ENCODE measurements at regions not wholly inside any gene's neighbourhood (a gene's known extent, or its start where the extent isn't known, plus 50 kb on each side); places are given as distances from the start of the nearest gene placed in this dataset.

GRCh38 chr10:6313111-6313895 is 110.6 kb downstream of the PFKFB3 start:
- Mint-ChIP-seq H3K9me3 (no peaks in the 10 kb centered on the region), H3K4me3 (no peak overlapping the region), H3K27me3 (ENCODE audit: low read depth) (no peaks in the 10 kb centered on the region), H3K36me3 (no peaks in the 10 kb centered on the region), H3K4me1 (peaks cover 5% of the 10 kb centered on the region), H3K27ac (no peak overlapping the region)
- ATAC-seq (no peak), DNase-seq (ENCODE audit: low spot score) (no peak)
- ChIA-PET CTCF (interaction anchor here (0.5 to 2.4 kb wide), 4 partner anchors 88 to 1097 kb away, joined by 3 to 11 read pairs (median 4); partner anchors contain the start of genes PFKFB3 and SFMBT2), POLR2A (no interaction called here)
- no peak for TF ChIP-seq ZBTB21 (CRISPR knock-in tag; IDR thresholded peaks at IDR 0.05; ENCODE audit: borderline replicate concordance)
- no peak for TF ChIP-seq NFATC4 (CRISPR knock-in tag; IDR thresholded peaks at IDR 0.05)
- TF ChIP-seq JUN (CRISPR knock-in tag; IDR thresholded peaks at IDR 0.05) = no peak
- no peak for TF ChIP-seq E2F5 (CRISPR knock-in tag; IDR thresholded peaks at IDR 0.05)
- TF ChIP-seq, protein P1, sequence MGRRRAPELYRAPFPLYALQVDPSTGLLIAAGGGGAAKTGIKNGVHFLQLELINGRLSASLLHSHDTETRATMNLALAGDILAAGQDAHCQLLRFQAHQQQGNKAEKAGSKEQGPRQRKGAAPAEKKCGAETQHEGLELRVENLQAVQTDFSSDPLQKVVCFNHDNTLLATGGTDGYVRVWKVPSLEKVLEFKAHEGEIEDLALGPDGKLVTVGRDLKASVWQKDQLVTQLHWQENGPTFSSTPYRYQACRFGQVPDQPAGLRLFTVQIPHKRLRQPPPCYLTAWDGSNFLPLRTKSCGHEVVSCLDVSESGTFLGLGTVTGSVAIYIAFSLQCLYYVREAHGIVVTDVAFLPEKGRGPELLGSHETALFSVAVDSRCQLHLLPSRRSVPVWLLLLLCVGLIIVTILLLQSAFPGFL (CRISPR knock-in tag; IDR thresholded peaks at IDR 0.05; ENCODE audit: borderline replicate concordance) = no peak
- TF ChIP-seq ZNF138 (CRISPR knock-in tag; conservative IDR thresholded peaks at IDR 0.05) = no peak
- no peak for TF ChIP-seq ZNF232 (CRISPR knock-in tag; IDR thresholded peaks at IDR 0.05)
- no peak for TF ChIP-seq MXD4 (CRISPR knock-in tag; IDR thresholded peaks at IDR 0.05; ENCODE audit: borderline replicate concordance)
- TF ChIP-seq, protein P2, sequence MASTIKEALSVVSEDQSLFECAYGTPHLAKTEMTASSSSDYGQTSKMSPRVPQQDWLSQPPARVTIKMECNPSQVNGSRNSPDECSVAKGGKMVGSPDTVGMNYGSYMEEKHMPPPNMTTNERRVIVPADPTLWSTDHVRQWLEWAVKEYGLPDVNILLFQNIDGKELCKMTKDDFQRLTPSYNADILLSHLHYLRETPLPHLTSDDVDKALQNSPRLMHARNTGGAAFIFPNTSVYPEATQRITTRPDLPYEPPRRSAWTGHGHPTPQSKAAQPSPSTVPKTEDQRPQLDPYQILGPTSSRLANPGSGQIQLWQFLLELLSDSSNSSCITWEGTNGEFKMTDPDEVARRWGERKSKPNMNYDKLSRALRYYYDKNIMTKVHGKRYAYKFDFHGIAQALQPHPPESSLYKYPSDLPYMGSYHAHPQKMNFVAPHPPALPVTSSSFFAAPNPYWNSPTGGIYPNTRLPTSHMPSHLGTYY (CRISPR knock-in tag; IDR thresholded peaks at IDR 0.05) = no peak
- no peak for TF ChIP-seq MAX (CRISPR knock-in tag; IDR thresholded peaks at IDR 0.05)
- no peak for TF ChIP-seq ZNF512 (CRISPR knock-in tag; IDR thresholded peaks at IDR 0.05; ENCODE audit: borderline replicate concordance)
- no peak for TF ChIP-seq CREM (CRISPR knock-in tag; IDR thresholded peaks at IDR 0.05)
- TF ChIP-seq, protein P3, sequence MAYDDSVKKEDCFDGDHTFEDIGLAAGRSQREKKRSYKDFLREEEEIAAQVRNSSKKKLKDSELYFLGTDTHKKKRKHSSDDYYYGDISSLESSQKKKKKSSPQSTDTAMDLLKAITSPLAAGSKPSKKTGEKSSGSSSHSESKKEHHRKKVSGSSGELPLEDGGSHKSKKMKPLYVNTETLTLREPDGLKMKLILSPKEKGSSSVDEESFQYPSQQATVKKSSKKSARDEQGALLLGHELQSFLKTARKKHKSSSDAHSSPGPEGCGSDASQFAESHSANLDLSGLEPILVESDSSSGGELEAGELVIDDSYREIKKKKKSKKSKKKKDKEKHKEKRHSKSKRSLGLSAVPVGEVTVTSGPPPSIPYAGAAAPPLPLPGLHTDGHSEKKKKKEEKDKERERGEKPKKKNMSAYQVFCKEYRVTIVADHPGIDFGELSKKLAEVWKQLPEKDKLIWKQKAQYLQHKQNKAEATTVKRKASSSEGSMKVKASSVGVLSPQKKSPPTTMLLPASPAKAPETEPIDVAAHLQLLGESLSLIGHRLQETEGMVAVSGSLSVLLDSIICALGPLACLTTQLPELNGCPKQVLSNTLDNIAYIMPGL (CRISPR knock-in tag; IDR thresholded peaks at IDR 0.05) = no peak
- TF ChIP-seq ZNF317 (CRISPR knock-in tag; IDR thresholded peaks at IDR 0.05; ENCODE audit: borderline replicate concordance, low read depth) = no peak
- TF ChIP-seq FOXP1 (CRISPR knock-in tag; IDR thresholded peaks at IDR 0.05; ENCODE audit: borderline replicate concordance) = no peak
- TF ChIP-seq TP53 (CRISPR knock-in tag; IDR thresholded peaks at IDR 0.05) = no peak
- TF ChIP-seq FOXJ3 (CRISPR knock-in tag; IDR thresholded peaks at IDR 0.05; ENCODE audit: borderline replicate concordance) = no peak
- TF ChIP-seq ELF4 (CRISPR knock-in tag; IDR thresholded peaks at IDR 0.05; ENCODE audit: low read depth) = no peak
- TF ChIP-seq, protein P4, sequence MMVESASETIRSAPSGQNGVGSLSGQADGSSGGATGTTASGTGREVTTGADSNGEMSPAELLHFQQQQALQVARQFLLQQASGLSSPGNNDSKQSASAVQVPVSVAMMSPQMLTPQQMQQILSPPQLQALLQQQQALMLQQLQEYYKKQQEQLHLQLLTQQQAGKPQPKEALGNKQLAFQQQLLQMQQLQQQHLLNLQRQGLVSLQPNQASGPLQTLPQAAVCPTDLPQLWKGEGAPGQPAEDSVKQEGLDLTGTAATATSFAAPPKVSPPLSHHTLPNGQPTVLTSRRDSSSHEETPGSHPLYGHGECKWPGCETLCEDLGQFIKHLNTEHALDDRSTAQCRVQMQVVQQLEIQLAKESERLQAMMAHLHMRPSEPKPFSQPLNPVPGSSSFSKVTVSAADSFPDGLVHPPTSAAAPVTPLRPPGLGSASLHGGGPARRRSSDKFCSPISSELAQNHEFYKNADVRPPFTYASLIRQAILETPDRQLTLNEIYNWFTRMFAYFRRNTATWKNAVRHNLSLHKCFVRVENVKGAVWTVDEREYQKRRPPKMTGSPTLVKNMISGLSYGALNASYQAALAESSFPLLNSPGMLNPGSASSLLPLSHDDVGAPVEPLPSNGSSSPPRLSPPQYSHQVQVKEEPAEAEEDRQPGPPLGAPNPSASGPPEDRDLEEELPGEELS (CRISPR knock-in tag; IDR thresholded peaks at IDR 0.05) = no peak
